GM19099 (cell line): ENCODE measurements at regions not wholly inside any gene's neighbourhood (a gene's known extent, or its start where the extent isn't known, plus 50 kb on each side); places are given as distances from the start of the nearest gene placed in this dataset.

Experiments
- POLR2A ChIP-seq: IDR thresholded peaks from 3 replicates; pipeline ENCODE4 v1.6.1; 2011; ENCODE audit warnings: low read depth; ENCODE audit not compliant: insufficient read length; ENCODE audit errors: extremely low read depth

GRCh38 chr6:119446609-119447008, 97.0 kb upstream of the MAN1A1 start:
- no peak for TF ChIP-seq POLR2A

DNA sequence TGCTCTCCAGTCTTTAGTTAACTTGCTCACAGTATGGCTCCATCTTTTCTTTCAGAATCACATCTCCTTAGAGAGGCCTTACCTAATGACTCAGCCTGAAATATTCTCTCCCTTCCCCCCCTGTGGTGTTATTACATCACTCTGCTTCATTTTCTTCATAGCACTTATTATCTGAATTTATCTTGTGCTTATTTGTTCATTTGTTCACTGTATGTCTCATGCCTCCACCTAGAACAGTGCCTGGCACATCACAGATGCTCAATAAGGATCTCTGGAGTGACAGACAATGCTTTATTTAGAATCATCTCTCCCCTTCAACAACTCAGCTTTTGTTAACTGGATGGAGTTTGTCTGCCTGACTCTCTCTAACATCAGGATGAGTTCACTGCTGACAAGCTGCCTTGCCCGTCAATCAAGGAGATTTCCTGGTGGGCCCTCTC, 96.6 kb upstream of the MAN1A1 start:
- no peak for TF ChIP-seq POLR2A

GRCh38 chr6:119445666-119446065, 96.1 kb upstream of the MAN1A1 start:
- no peak for TF ChIP-seq POLR2A

GRCh38 chr6:119444642-119445557, 95.3 kb upstream of the MAN1A1 start:
- TF ChIP-seq POLR2A, result no peak

GRCh38 chr6:119443993-119444641, 94.6 kb upstream of the MAN1A1 start:
- TF ChIP-seq POLR2A, result no peak

DNA sequence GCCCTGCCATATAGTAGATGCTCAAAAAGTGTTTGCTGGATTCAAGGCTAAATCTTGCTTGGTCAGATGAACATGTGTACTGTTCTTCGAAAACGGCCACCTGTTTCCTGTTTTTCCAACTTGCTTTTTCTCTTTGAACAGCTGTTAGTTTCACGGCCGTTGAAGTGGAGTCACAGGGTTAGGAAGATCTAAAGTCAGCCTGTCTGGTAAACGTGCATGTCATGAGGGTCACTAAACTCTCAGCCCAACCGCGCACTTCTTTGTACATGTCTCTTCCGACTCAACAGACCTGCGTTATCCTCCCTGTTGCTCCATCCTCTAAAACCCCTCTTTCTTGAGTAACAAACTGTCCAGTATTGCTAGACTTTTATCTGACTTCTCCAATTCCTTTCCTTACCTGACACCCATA, 93.2 kb upstream of the MAN1A1 start:
- TF ChIP-seq POLR2A, result peak; percentile 13

GRCh38 chr6:119440953-119441352, 91.4 kb upstream of the MAN1A1 start:
- TF ChIP-seq POLR2A, result no peak

GRCh38 chr6:119436583-119436982, 87.0 kb upstream of the MAN1A1 start:
- no peak for TF ChIP-seq POLR2A

DNA sequence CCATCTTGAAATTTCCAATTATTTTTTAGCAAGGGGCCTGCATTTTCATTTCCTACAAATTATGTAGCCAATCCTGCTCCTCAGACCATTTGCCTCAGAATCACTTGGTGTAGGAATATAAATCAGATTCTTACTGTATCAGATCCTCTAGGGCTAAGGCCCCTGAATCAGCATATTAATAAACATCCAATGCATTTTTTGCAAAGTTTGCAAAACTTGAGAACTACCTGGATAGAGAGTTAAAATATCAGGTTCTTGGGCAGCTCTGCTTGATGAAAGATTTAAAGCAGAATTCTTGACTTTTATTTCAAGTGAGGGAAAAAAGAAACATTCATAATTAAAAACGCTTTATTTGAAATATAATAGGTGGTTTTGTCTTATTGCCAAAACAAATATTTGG, 82.2 kb upstream of the MAN1A1 start:
- no peak for TF ChIP-seq POLR2A

DNA sequence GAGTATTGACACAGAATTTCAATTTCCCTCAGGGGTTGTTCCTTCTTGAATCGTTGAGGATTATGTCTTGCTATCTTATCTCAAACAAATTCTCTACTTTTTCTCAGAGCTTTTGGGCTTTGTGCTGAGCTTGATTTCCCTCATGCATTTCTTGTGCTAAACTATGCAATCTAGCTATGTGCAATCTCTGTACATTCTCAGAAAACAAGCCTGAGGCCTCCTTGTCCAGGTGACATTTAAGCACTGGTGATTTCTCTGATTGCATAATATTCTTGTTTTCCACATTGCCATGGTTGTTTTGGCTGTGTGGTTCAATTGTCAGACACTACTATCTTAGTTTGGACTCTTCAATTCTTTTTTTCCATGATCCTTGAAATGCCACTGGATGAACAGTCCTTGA, 81.2 kb upstream of the MAN1A1 start:
- TF ChIP-seq POLR2A, result no peak

GRCh38 chr6:119428633-119429032, 79.1 kb upstream of the MAN1A1 start:
- TF ChIP-seq POLR2A, result no peak

DNA sequence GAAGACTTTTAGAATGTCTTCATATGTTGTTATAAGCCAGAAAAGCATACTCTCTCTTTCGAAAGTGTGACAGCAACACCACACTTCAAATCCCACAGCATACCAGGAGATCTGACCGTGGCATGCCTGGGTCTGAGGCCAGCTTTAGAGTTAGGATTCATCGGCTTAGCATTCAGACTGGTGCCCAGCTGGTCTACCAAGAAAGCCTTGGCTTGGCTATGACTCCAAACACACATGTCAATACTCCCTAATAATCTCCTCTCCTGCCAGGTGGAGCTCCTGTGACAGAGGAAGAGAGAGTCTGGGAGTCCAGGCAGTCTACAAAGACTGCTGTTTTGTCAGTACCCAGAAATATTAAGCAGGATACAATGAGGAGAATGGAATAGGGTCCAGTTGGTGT, 77.1 kb upstream of the MAN1A1 start:
- TF ChIP-seq POLR2A, result no peak

DNA sequence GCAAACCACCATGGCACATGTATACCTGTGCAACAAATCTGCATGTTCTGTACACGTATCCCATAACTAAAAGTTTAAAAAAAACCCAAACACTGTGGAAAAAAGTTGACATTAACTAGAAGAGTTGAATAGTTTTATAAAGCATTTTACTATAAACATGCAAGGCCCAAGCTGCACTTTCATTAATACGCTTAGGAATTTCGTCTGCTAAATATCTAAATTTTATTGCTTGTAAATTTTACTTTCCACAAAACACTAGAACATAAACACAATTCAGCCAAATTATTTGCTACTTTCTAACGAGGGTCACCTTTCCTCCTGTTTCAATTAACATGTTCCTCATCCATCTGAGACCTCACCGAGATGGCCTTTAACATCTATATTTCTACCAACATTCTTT, 74.4 kb upstream of the MAN1A1 start:
- no peak for TF ChIP-seq POLR2A

DNA sequence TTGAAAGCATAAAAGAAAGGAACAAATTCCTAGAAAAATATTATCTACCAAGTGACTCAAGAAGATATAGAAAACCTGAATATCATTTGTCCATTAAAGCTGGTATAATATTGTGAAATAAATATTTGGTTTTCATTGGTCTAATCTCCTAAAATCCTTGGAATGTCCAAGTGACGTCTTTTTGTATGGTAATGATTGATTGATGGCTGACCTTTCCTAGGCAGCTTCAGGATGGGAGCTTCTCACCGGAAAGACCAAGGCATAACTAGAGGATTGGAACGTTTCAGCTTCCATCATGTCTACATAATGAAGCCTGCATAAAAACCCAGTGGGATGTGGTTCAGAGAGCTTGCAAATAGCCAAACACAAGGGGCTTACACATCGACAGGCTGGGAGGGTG, 57.6 kb upstream of the MAN1A1 start:
- no peak for TF ChIP-seq POLR2A
